Upper lobe of right lung (tissue), 1 donor: ENCODE measurements at regions not wholly inside any gene's neighbourhood (a gene's known extent, or its start where the extent isn't known, plus 50 kb on each side); places are given as distances from the start of the nearest gene placed in this dataset.
"Not testable (repeated sequence)": the region's sequence is repeated elsewhere in the genome, so short reads cannot be mapped to it uniquely, and the experiment has no call there.

Experiments used
- ATAC-seq: fragments of 200-7000 bp; cut with Tn5 transposase; one replicate; pipeline ENCODE4 v1.9.1; 2020; ENCODE audit warnings: mild to moderate bottlenecking, moderate library complexity
- DNase-seq: peaks from one replicate; pipeline ENCODE4 v3.0.0-alpha.2; 2020
- H3K27ac ChIP-seq: fragments of 200-600 bp; one replicate; pipeline ENCODE4 v1.8.0; 2022
- H3K27me3 ChIP-seq: fragments of 200-600 bp; one replicate; pipeline ENCODE4 v1.8.0; 2022; ENCODE audit warnings: mild to moderate bottlenecking
- H3K36me3 ChIP-seq: fragments of 200-600 bp; one replicate; pipeline ENCODE4 v1.8.0; 2022
- H3K4me1 ChIP-seq: fragments of 200-600 bp; one replicate; pipeline ENCODE4 v1.8.0; 2022
- H3K4me3 ChIP-seq: fragments of 200-600 bp; one replicate; pipeline ENCODE4 v1.8.0; 2022; ENCODE audit warnings: mild to moderate bottlenecking
- H3K9me3 ChIP-seq: fragments of 200-600 bp; one replicate; pipeline ENCODE4 v1.8.0; 2022
- intact Hi-C: fragments of 100-400 bp; cut with DNase I; formaldehyde crosslinking; loops from one replicate; pipeline ENCODE4 v1.11.0; 2022
- TF ChIP-seq, protein P1 (sequence below): fragments of 200-600 bp; IDR thresholded peaks from one replicate; pipeline ENCODE4 v1.8.0; 2022; ENCODE audit warnings: antibody characterized with exemption
- donor health status: DM: no; HTN: yes; CAD: no; lungs with severe emphysema.

- DNase-seq, intact Hi-C loops, H3K27me3 ChIP-seq, H3K4me3 ChIP-seq, H3K27ac ChIP-seq, H3K36me3 ChIP-seq, H3K9me3 ChIP-seq, H3K4me1 ChIP-seq, ATAC-seq: not testable (repeated sequence)
Measured at GRCh38 chrY:9771086-9771485, 243.4 kb downstream of the TSPY10 start.

- H3K36me3 ChIP-seq, H3K9me3 ChIP-seq, intact Hi-C loops, H3K27ac ChIP-seq, ATAC-seq, H3K4me1 ChIP-seq, H3K4me3 ChIP-seq, H3K27me3 ChIP-seq, DNase-seq: not testable (repeated sequence)
Measured at GRCh38 chrY:9772120-9772519, 244.4 kb downstream of the TSPY10 start.

GRCh38 chrY:9774765-9775164 lies 247.1 kb downstream of the TSPY10 start:
- H3K4me3 ChIP-seq, DNase-seq, H3K4me1 ChIP-seq, H3K27me3 ChIP-seq, ATAC-seq, H3K27ac ChIP-seq, H3K36me3 ChIP-seq, intact Hi-C loops, H3K9me3 ChIP-seq: not testable (repeated sequence)

GRCh38 chrY:9775657-9776056 lies 248.0 kb downstream of the TSPY10 start:
- H3K27ac ChIP-seq, H3K36me3 ChIP-seq, H3K27me3 ChIP-seq, intact Hi-C loops, H3K4me3 ChIP-seq, DNase-seq, H3K4me1 ChIP-seq, H3K9me3 ChIP-seq: not testable (repeated sequence)
- peak; percentile 22 for ATAC-seq

- H3K27me3 ChIP-seq, H3K4me3 ChIP-seq, ATAC-seq, intact Hi-C loops, H3K27ac ChIP-seq, H3K36me3 ChIP-seq, H3K4me1 ChIP-seq, H3K9me3 ChIP-seq, DNase-seq: not testable (repeated sequence)
Measured at GRCh38 chrY:9781548-9781947, 253.9 kb downstream of the TSPY10 start.

DNA sequence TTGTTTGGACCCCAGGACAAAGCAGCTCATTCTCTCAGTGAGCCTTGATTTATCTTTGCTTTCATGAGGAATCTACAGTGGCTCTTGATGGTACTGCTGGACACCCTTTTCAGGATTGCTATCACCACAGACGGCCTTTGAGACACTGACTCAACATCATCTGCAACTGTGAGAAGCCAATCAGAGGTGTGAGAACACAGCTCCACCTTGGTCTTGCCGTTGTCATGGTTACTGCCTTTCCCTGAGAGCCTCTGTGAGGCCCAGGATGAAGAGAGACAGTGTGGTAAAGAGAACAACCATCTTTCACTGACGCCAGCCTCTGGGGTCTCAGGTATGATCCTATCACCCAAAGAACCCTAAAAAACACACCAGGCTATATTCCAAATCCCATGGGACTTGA lies 270.2 kb downstream of the TSPY10 start:
- ATAC-seq, H3K9me3 ChIP-seq, DNase-seq, H3K4me3 ChIP-seq, H3K27me3 ChIP-seq, intact Hi-C loops, H3K4me1 ChIP-seq, H3K36me3 ChIP-seq, H3K27ac ChIP-seq: not testable (repeated sequence)

DNA sequence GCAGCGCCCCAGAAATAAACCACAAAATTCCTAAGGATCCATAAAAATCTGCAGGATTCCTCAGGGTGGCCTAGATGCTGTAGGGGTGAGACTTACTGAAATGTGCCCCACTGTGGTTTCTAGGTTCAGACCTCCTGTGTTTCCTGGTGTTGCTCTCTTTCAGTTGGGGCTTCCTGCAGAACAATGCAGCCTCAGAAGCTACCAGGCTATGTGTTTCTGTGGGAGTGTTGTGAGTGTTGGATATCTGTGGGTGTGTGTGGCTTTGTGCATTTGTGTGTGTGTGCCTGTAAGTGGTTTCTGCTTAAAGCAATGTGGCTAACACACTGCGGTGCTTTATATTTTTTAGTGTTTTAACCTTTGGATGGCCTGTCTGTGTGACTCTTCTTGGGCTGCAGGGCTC lies 277.6 kb downstream of the TSPY10 start:
- ATAC-seq (no peak), DNase-seq (no peak)
- Histone ChIP-seq H3K4me3 (no peak overlapping the region), H3K27ac (no peak overlapping the region), H3K4me1 (no peaks in the 10 kb centered on the region), H3K36me3 (no peaks in the 10 kb centered on the region), H3K27me3 (no peaks in the 10 kb centered on the region), H3K9me3 (no peaks in the 10 kb centered on the region)
- intact Hi-C loops = no loop called here
- TF ChIP-seq, protein P1, sequence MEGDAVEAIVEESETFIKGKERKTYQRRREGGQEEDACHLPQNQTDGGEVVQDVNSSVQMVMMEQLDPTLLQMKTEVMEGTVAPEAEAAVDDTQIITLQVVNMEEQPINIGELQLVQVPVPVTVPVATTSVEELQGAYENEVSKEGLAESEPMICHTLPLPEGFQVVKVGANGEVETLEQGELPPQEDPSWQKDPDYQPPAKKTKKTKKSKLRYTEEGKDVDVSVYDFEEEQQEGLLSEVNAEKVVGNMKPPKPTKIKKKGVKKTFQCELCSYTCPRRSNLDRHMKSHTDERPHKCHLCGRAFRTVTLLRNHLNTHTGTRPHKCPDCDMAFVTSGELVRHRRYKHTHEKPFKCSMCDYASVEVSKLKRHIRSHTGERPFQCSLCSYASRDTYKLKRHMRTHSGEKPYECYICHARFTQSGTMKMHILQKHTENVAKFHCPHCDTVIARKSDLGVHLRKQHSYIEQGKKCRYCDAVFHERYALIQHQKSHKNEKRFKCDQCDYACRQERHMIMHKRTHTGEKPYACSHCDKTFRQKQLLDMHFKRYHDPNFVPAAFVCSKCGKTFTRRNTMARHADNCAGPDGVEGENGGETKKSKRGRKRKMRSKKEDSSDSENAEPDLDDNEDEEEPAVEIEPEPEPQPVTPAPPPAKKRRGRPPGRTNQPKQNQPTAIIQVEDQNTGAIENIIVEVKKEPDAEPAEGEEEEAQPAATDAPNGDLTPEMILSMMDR = no peak
